ENCODE measurements at regions not wholly inside any gene's neighbourhood (a gene's known extent, or its start where the extent isn't known, plus 50 kb on each side); places are given as distances from the start of the nearest gene placed in this dataset.
"Not testable (repeated sequence)": the region's sequence is repeated elsewhere in the genome, so short reads cannot be mapped to it uniquely, and the experiment has no call there.

- DNase-seq (ENCODE audit: low read depth in 2 of 3, low spot score in 2 of 3), result no peak
Observed at GRCh38 chr19:57026476-57026875, 93.3 kb upstream of the USP29 start.

GRCh38 chr19:57027360-57027759 lies 92.4 kb upstream of the USP29 start:
- DNase-seq (ENCODE audit: low read depth in 2 of 3, low spot score in 2 of 3), result no peak

GRCh38 chr19:57028804-57029525 lies 90.8 kb upstream of the USP29 start:
- no peak for DNase-seq (ENCODE audit: low read depth in 2 of 3, low spot score in 2 of 3)

- DNase-seq (ENCODE audit: low read depth in 2 of 3, low spot score in 2 of 3), result no peak
Observed at GRCh38 chr19:57031106-57031505, 88.7 kb upstream of the USP29 start.

GRCh38 chr19:57033576-57033975 lies 86.2 kb upstream of the USP29 start:
- DNase-seq (ENCODE audit: low read depth in 2 of 3, low spot score in 2 of 3), result no peak

DNA sequence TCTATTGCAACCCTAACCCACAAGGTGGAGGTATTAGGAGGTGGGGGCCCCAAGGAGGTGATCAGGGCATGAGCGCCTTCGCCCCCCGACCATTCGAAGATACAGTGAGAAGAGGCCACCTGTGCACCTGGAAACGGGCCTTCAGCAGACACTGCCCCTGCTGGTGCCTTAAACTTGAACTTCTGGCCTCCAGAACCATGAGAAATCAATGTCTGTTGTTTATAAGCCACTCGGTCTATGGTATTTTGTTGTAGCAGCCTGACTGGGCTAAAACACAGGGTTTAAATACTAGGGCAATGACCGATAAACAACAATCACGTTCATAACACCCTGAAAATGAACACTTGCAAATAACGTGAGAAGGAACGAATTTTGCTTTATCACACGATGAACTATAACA lies 85.2 kb upstream of the USP29 start:
- no peak for DNase-seq (ENCODE audit: low read depth in 2 of 3, low spot score in 2 of 3)

- not testable (repeated sequence) for DNase-seq (ENCODE audit: low read depth in 2 of 3, low spot score in 2 of 3)
Observed at GRCh38 chr19:57035740-57036139, 84.0 kb upstream of the USP29 start.

- DNase-seq (ENCODE audit: low read depth in 2 of 3, low spot score in 2 of 3), result no peak
Observed at GRCh38 chr19:57037556-57037955, 82.2 kb upstream of the USP29 start.

GRCh38 chr19:57047743-57048142 lies 72.0 kb upstream of the USP29 start:
- no peak for DNase-seq (ENCODE audit: low read depth in 2 of 3, low spot score in 2 of 3)

- no peak for DNase-seq (ENCODE audit: low read depth in 2 of 3, low spot score in 2 of 3)
Observed at GRCh38 chr19:57050863-57051262, 68.9 kb upstream of the USP29 start.

- no peak for DNase-seq (ENCODE audit: low read depth in 2 of 3, low spot score in 2 of 3)
Observed at GRCh38 chr19:57052081-57052480, 67.7 kb upstream of the USP29 start.

DNA sequence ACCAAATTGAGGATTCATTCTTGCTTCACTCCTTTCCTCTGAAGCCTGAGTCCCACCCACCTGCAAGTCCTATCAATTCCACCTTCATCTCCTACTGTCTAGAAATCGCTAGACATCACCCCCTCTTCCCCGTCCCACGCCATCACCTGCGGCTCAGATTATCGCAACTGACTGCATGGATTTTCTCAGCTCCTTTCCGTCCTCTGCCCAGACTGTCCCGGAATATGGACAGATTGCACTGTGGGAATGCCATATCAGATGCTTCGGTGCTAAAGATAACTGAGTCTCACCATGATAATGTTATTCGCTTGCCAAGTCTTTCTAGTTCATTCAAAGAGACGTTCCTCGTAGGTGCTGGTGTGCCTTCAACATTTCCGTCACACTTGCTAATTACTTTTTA lies 66.4 kb upstream of the USP29 start:
- no peak for DNase-seq (ENCODE audit: low read depth in 2 of 3, low spot score in 2 of 3)

DNA sequence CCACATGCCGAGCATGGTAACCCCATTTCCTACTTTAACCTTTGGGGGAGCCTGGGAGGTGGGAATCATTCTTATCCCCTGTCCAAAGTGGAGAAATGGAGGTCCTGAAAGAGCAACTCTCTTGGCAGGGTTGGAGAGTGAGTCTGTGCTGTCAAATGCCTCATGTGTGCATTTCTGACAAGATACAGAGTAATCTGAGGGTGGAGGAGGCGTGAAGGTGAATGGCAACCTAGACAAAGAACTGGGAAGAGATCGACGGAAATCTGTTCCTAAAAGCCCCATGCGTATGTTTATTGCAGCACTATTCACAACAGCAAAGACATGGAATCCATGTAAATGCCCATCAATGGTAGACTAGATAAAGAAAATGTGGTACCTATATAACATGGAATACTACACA lies 63.8 kb upstream of the USP29 start:
- no peak for DNase-seq (ENCODE audit: low read depth in 2 of 3, low spot score in 2 of 3)

- no peak for DNase-seq (ENCODE audit: low read depth in 2 of 3, low spot score in 2 of 3)
Observed at GRCh38 chr19:57057036-57057686, 62.6 kb upstream of the USP29 start.

DNA sequence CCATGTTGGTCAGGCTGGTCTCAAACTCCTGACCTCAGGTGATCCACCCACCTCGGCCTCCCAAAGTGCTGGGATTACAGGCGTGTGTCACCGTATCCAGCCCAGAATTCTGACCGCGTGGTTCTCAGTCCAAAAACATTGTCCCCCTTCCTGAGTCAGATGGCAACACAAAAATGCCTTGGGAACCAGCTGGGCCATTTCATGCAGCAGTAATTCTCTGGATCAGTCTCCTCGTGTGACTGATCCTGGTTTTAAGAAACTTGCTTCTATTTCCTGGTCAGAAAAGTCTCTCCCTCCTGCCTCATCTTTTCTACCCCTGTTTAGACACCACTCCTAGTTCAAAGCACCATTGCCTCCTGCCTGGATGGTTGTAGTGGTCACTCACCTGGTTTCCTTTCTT lies 60.9 kb upstream of the USP29 start:
- no peak for DNase-seq (ENCODE audit: low read depth in 2 of 3, low spot score in 2 of 3)

GRCh38 chr19:57063070-57063469 lies 56.7 kb upstream of the USP29 start:
- no peak for DNase-seq (ENCODE audit: low read depth in 2 of 3, low spot score in 2 of 3)

DNA sequence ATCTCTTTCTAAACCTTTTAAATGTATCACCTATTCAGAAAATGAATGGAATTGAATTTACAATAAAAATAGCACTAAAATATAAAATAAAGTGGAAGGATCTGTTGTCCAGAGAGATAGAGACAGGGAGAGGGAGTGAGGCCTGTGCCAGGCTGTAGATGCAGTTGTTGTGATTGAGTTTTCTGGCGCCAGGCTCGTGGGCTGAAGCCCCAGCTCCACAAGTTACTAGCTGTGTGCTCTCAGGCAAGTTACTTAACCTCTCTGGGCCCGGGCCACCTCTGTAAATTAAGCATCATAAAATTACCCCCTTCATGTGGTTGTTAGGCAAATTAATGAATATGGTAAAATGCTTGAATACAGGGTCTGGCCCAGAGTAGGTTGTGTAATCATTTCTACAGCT lies 52.3 kb upstream of the USP29 start:
- DNase-seq (ENCODE audit: low read depth in 2 of 3, low spot score in 2 of 3), result no peak

GRCh38 chr19:57068311-57068710 lies 51.5 kb upstream of the USP29 start:
- no peak for DNase-seq (ENCODE audit: low read depth in 2 of 3, low spot score in 2 of 3)

DNA sequence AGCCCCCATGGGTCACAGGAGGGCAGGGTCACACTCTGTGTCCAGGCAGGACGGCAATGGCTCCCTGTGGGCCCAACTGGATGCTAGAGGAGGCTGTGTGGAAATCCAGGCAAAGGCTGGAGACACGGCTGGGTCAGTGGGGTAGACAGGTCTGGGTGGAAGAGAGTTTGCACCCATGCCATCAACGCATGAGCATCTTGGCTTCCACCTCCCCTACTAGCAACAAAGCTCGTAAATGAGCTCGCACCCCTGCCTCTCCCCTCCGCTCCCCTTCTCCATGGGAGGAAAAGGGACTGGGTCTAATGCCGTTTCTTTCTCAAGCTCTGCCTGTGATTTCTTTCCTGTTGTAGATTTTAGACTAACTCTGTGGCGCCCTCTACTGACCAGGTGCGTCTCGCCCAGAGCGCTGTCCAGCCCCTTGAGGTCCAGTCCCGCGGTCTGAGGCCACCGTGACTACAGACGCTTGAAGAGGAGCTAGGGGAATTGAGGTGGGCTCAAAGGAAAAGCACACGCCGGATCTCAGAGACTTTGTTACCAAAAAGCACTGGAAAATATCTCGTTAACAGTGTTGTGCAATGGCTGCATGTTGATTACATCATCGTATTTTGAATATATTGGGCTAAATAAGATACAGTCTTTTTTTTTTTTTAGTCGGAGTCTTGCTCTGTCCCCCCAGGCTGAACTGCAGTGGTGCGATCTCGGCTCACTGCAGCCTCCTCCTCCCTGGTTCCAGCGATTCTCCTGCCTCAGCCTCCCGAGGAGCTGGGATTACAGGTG lies 50.7 kb upstream of the USP29 start:
- no peak for DNase-seq (ENCODE audit: low read depth in 2 of 3, low spot score in 2 of 3)
